ENCODE measurements at regions not wholly inside any gene's neighbourhood (a gene's known extent, or its start where the extent isn't known, plus 50 kb on each side); places are given as distances from the start of the nearest gene placed in this dataset.

DNA sequence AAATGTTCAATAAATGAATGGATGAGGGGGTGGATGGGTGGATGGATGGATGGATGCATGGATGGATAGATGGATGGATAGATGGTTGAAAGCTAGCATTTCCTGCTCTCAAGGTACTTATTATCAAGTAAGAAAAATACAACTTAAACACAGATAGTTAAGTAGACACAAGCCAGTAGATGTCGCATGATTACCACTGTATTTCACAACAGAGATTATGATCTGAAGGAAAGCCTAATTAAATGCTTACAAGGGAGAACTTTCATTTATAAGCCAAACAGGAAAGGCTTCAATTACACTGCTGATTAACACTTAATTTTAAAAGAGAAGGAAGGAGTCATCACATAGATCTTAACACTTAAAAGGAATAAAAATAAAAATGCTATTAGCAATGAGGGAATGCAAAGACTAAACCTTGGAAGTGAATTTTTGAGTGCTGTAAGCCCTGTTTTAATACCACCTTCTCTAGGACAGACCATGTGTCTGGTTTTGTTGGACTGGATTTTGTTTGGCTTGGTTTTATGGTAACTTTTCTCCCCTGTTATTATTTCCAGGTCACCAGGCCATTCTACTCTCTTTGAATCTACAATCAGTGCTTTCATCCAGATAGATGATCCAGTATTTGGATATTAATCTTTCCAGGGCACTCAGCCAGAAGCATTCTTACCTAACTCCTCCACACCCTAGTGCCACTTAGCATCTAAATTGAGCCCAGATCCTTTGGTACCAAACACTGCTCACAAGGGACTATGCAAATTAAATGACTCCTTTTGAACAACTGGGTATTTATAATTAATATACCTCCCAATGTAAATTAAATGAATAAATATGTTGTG, 75.5 kb upstream of the SLC39A8 start:
- Histone ChIP-seq H2AFZ (ENCODE audit: low read length) (no peak overlapping the region), H3K36me3 (replicated peaks in 1 of 2; ENCODE audit: control insufficient read depth in 1 of 2, insufficient read depth in 2 of 2, low read length in 2 of 2) (no peaks in the 10 kb centered on the region), H3K4me2 (ENCODE audit: low read depth, low read length) (no peak overlapping the region), H3K79me2 (ENCODE audit: insufficient read depth, low read length) (no peaks in the 10 kb centered on the region), H3K4me1 (ENCODE audit: insufficient read depth, low read length) (no peaks in the 10 kb centered on the region), H3K9ac (ENCODE audit: insufficient read depth, low read depth, low read length) (no peak overlapping the region), H3K27me3 (ENCODE audit: control insufficient read depth in 1 of 2, insufficient read depth in 2 of 2, low read length in 2 of 2) (no peaks in the 10 kb centered on the region), H3K9me3 (ENCODE audit: low read length) (no peaks in the 10 kb centered on the region; the same call in 1 of the 2 replicates), H4K20me1 (ENCODE audit: insufficient read depth, low read length) (no peaks in the 10 kb centered on the region), H3K27ac (ENCODE audit: extremely low read length, insufficient read depth, low read length) (no peak overlapping the region), H3K4me3 (replicated peaks in 1 of 3; ENCODE audit: insufficient read depth in 1 of 3, low read depth in 2 of 3, low read length in 3 of 3) (no peak overlapping the region)
- peak; percentile 7 for DNase-seq (ENCODE audit: low spot score)
- ATAC-seq = no peak
- TF ChIP-seq STAG1 (CRISPR knock-in tag; IDR thresholded peaks at IDR 0.05) (peak; percentile 54), NFIB (CRISPR knock-in tag; IDR thresholded peaks at IDR 0.05; ENCODE audit: borderline replicate concordance) (no peak), ZNF367 (CRISPR knock-in tag; IDR thresholded peaks at IDR 0.05; ENCODE audit: borderline replicate concordance) (no peak), PCBP1 (IDR thresholded peaks at IDR 0.05; ENCODE audit: borderline replicate concordance, low read depth, low read length) (no peak), ZNF607 (CRISPR knock-in tag; IDR thresholded peaks at IDR 0.05; ENCODE audit: borderline replicate concordance) (no peak), RBFOX2 (IDR thresholded peaks at IDR 0.05; ENCODE audit: low read depth, low read length) (no peak), MZF1 (CRISPR knock-in tag; IDR thresholded peaks at IDR 0.05; ENCODE audit: borderline replicate concordance) (no peak)
- TF ChIP-seq, protein P1, sequence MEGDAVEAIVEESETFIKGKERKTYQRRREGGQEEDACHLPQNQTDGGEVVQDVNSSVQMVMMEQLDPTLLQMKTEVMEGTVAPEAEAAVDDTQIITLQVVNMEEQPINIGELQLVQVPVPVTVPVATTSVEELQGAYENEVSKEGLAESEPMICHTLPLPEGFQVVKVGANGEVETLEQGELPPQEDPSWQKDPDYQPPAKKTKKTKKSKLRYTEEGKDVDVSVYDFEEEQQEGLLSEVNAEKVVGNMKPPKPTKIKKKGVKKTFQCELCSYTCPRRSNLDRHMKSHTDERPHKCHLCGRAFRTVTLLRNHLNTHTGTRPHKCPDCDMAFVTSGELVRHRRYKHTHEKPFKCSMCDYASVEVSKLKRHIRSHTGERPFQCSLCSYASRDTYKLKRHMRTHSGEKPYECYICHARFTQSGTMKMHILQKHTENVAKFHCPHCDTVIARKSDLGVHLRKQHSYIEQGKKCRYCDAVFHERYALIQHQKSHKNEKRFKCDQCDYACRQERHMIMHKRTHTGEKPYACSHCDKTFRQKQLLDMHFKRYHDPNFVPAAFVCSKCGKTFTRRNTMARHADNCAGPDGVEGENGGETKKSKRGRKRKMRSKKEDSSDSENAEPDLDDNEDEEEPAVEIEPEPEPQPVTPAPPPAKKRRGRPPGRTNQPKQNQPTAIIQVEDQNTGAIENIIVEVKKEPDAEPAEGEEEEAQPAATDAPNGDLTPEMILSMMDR (CRISPR knock-in tag; IDR thresholded peaks at IDR 0.05) = peak; percentile 31; the same call in 1 of the 2 replicates
- in situ Hi-C loops (cut with HindIII; ENCODE audit: extremely low pct_ligation_motif_present, low pct_unique_long_range_greater_than_20kb) = no loop called here
- 4% methylated on average over 1 of the region's 1 CpG for WGBS (ENCODE audit: low lambda C conversion rate)
- FAIRE-seq = no peak
- ChIA-PET POLR2A (no interaction called here), CTCF (ENCODE audit: low intra/inter-chr PET ratio, low total read pairs) (no interaction called here)
- BruUV-seq (replicated peaks) = no TSS peak
- intact Hi-C loops (cut with micrococcal nuclease; ENCODE audit: unreplicated experiment) = no loop called here

Measured in HepG2 (cell line).